Hippocampal formation (tissue), 2 donors: ENCODE measurements at regions not wholly inside any gene's neighbourhood (a gene's known extent, or its start where the extent isn't known, plus 50 kb on each side); places are given as distances from the start of the nearest gene placed in this dataset.

Experiments used
- DNase-seq, 2 donors: peaks; one replicate each; lab custom pipeline; 2025; lab: John Stamatoyannopoulos, UW

DNA sequence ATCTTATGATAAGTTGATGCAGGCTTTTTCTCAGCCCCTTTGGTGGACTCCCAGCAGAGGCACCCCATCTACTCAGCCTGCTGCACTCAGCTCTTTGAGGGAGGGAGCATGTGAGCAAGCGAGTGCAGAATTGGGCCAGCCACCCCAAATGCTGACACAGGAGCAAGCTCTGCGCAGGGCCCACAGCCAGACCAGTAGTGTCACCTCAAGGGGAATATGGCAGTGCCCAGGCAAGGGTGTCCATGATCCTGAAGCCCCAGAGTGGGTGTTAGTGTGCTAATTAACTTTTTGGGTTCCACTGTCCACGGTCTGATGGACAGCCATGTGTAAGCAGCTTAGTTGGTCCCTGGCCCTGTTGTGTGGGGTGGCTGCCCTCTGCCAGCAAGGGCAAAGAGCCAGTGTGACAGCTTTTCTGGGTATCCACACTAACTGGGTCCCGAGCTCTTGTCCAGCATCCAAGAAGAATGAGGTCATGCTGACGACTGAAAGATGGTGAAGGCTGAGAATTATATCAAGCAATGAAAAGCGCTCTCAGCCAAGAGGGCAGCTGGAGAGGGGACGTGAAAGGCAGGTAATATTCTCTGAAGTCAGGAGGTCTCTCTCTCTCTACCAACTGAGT lies 898.3 kb upstream of the PCDH9 start:
- DNase-seq = no peak

DNA sequence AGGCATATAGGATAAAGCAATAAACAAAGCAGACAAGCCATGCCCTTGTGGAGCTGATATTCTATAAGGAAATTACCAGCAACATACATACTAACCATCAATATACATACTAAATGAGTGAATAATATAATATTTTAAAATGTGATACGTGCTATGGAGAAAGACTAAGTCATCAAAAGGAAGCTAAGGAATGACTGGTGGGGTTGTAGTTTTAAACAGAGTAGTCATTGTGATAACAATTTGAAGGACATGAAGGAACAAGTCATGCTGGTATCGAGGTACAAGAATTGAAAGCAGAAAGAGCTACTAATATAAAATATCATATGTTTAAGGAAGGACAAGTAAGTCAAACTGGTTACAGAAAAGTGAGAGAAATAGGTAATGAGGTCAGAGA lies 894.9 kb upstream of the PCDH9 start:
- no peak for DNase-seq

DNA sequence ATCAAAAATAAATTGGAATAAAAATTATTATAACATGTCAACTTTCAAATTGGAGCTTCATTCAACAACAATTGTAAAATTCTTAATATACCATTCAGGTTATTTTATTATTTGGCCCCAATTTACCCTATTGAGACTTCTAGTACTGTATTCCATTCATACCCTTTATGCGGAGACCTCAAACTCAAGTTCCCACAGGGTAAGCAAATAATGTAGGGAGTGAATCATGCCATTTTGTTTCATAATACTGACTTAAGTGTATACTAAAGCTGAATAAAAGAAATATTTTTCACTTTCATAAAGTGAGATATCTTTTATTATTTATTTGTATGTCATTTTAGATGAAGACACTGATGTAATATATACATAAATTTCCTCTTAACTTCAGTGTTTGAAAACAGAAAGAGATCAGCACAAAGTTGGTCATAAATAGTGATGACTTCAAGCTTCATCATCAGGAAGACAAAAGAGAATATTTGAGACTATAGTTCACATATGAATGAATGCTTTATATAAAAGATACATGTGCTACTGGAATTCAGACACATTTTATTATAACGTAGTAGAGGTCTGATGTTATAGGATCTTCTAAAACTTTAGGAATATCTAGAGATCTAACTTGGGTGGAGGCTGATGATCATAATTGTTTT lies 894.4 kb upstream of the PCDH9 start:
- DNase-seq = no peak

DNA sequence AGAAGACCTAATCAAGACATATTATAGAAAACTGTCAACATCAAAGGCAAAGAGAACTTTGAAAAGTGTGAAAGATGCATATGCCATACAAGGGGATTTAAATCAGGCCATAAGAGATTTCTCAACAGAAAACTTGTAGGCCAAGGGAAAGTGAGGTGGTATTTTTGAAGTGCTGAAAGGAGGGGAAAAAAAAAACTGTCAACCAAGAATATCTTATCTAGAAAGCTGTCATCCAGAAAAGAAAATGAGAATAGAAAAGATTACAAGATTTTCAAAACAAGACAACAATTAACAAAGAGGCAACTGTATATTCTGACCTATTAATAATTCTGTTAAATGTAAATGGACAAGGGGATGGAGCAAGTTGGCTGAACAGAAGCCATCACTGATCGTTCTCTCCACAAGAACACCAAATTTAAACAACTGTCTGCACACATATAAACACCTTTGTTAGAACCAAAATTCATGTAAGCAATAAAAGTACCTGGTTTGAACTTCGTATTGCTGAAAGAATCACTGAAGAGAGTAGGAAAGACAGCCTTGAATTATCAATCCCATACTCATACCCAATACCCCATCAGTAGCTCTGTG lies 880.1 kb upstream of the PCDH9 start:
- no peak for DNase-seq

DNA sequence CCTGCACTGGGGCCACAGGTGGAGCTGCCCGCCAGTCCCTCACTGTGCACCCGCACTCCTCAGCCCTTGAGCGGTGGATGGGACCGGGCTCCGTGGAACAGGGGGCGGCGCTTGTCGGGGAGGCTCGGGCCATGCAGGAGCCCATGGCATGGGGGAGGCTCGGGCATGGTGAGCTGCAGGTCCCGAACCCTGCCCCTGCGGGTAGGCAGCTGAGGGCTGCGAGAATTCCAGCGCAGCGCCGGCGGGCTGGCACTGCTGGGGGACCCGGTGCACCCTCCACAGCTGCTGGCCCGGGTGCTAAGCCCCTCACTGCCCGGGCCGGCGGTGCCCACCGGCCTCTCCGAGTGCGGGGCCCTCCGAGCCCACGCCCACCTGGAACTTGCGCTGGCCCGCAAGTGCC lies 877.5 kb upstream of the PCDH9 start:
- no peak for DNase-seq

DNA sequence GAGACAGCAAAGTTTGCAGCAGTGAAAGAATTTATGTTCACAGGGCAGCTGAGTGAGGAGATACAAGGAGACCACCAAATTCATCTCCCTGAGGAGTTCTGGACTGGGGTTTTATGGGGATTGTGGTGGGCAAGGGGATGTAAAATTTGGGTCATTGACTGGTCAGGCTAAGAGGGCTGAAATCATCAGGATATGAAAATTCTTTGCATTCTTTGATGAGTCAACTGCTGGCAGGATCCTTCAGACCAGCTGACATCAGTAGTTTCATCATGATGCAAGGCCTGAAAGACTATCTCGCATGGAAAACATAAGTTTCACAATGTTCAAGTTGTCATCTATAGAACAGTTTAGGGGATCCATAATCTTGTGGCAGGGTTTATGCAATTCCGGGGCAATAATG lies 869.5 kb upstream of the PCDH9 start:
- no peak for DNase-seq

DNA sequence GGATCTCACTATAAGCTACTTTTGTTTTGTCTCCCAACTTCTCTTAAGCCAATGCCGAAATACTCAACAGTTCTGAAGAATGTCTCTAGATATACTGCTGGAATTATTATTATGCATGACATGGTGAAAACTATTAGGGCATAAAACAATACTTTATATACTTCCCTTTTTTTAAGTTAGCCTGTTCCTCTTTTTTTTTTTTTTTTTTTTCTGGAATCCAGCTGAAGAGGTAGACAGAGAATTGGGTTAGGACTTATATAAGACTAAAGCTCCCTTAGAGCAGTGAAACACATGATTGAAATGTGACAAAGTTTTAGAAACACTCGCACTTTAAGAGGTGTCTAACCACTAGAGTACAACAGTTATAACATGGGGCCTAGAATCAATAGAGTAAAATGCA lies 850.9 kb upstream of the PCDH9 start:
- DNase-seq = no peak

DNA sequence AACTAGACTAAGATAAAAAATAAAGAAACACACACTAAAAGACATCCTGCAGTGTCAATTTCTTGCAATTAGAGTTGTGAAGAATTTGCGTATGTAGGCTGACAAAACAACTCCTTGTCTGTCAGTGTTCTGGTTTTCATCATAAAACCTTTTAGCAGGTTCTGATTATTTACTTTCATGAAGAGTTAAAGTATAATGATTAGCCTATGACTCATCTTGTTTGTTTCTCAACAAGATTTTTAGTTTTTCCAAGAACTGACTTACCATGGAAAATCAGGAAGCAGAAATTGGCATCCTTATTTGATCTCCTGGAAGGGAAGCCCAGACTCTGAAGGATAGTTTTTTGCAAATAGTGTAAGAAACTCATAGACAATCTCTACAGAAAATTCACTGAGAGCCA lies 848.7 kb upstream of the PCDH9 start:
- no peak for DNase-seq

DNA sequence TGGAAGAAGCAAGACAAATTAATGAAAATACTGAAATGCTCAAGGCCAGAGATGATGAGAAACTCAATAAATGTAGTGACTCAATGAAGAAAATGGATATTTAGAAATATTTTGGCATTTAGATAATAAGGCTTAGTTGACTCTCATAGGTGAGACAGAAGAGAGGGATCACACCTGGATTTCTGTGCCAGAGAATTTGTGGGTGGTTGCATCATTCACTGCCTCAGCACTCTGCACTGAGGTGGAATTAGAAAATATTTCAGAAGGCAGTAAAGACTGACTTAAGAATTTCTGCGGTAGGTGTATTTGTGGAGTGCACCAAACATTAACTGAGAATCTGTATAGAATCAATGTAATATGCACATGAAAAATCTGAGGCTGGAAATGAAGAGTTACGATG lies 848.3 kb upstream of the PCDH9 start:
- no peak for DNase-seq

DNA sequence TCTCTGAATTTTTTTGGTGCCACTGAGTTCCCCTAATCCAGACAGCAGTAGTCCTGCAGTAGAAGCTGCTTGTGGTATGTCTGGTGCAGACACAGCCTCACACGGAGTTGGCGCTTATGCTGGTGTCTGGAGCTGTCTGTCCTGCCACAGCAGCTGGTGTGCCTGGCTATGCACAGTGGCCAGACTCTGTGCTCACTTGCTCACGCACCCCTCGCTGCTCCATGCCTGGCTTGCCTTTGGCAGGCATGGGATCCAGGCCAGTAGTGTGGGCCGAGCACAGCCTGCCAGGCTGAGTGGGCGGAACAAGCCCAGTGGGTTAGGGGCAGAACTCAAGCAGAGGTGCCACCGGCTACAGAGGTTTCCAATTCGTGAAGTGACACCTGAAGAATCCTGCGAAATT lies 845.9 kb upstream of the PCDH9 start:
- DNase-seq = no peak

DNA sequence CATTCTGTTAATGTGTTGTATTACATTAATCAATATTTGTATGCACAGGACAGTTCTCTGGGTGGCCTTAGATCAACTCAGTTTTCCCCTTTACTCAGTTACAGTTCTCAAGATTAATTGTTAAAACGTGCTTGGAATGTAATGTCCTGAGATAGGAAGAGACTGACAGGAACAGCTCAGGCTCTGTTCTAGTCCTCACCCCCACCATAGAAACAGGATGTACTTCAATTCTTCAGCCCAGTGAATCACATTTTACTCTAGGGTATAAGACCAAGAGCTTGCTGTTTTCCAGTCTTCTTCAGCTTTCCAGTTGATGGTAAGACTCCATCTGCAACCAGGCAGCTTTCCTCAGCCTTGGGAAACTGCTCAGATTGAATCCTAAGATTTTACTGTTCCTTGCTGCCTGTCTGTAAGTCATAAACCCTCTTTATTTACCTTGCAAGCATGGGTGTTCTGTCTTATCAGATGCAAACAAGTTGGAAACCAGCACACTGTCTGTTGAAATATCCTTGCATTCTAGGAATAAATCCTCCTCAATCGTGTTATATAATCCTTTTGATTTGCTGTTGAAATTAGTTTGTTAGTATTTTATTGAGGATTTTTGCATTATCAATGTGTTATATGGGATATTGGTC lies 836.9 kb upstream of the PCDH9 start:
- DNase-seq = no peak

DNA sequence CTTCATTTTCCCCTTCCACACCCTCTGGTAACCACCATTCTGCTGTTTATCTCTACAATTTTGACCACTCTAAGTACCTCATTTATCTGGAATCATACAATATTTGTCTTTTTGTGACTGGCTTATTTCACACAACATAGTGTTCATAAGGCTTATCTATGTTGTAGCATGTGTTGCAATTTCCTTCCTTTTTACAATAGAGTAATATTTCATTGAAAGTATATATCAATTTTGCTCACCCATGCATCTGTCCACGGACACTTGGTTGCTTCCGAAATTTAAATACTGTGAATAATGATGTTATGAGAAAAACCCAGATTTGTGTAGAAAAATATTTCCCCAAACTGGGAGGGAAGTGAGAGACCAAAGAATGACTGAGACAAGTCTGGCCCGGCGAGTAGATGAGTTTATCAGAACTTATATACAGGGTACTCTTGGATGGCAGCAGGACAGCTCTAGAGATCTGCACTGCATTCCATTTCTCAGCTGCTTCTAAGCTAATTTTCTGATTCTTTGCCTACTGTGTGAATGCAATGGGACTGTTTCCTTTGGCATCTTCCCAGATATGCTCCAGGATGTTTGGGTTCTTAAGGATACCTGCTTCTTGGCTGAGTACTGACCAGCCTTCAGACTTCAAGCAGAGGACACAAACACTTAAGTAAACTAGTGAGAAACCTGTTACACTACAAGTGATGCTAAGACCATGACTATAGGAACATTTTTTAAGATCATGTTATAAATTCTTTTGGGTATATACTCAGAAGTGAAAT lies 834.0 kb upstream of the PCDH9 start:
- no peak for DNase-seq

DNA sequence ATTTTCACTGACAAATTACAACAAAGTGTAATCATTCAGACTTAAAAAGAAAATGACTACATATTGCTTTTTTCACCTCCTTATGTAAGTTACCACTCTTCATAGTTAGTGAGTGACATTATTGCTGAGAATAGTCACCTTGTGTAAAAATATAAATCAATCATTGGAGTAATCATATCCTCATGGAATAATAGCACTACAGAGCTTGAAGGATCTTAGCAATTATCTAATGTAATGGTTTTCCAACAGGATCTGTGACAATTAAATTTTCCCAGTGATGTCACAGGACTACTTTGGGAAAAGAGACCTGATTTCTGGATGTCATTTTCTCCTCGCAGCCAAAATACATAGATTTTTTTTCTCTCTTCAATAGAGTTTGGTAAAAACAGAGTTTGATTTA lies 833.0 kb upstream of the PCDH9 start:
- DNase-seq = no peak

DNA sequence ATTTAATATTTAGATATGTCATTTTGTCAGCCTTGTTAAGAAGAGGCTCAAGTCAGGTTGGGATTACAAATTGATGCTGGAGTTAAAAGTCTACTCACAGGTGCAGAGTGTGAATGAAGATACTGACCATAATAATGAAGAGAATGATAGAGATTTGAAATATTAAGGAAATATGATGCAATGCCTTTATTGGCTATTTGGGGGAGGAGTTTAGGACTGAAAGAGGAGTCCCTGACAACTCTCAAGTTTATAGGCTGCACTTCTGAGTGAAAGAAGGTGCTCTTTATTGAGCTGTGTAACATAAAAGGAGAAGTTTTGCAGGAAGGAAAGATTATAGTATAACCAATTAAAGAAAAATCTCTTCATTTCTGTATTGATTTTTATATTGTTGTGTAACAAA lies 827.7 kb upstream of the PCDH9 start:
- DNase-seq = no peak

DNA sequence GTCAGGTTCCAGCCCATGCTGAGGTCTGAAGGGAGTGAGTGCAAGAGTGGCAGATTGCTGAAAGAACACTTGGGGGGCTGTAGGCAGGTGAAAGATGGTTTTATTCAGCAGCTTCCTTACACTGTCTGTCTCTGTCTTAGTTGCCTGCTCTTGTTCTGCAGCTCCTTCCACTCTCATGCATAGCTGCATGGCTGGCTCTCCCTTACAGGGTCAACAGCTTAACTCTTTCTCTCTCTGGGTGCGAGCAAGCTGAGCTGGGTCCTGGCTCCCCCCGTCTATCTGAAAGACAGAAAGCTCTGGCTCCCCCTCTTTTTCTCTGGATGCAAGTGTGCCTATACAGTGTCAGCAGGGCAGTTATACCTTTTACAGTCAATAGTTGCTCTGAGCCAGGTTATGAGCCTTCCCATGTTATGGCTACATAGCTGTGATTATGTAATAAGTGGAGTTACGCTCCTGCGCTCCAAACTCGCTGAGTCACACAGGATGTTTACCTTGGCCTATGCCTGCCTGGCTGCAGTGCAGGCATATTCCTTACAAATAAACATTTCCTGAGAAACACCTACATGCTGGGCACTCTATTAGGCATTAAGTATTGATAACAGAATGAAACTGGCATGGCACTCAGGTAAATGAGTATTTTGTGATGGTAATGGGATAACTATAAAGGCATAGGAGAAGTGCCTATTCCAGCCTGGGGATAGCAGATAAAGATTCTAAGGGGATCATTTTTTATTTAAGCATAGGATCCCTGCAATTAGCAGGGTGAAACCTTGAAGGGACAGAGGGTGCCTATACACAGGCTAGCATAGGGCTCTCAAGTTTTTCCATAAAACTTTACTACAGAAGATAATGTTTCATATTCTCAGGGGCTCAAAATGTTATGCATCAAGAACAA lies 826.9 kb upstream of the PCDH9 start:
- DNase-seq = no peak

DNA sequence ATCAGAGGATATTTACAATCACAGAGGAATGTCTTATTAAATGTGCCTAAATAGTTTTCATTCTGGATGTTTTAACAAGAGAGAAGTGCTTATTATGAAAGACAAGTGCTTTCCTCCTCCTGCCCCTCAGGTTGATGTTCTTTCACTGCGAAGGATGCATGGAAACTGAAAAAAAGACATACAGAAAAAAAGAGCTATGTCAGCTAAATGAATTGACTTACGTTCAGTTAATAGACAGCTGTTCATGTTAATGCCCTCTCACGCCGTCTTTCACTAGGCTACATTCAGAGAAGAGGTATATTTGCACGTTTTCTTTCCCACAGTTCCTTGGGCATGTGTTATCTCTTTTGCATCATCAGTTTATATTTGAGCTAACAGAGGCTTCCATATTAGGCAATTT lies 821.8 kb upstream of the PCDH9 start:
- DNase-seq = no peak

DNA sequence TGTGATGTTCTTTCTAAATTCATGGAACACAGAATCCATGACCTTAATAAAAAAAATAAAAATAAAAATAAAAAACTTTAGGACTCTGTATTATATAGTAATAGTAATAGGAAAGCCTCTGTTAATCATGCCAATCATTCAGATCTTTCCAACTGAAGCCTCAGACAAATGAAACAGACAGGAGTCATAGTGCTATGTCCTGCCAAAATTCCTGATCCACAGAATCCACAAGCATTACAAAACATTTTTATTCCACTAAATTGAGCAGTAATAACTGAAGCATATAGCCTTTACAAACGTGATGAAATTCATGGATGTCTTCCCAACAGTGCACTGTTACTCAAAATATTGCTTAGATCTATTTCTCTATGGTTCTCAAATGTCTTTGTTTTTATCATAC lies 820.6 kb upstream of the PCDH9 start:
- no peak for DNase-seq

DNA sequence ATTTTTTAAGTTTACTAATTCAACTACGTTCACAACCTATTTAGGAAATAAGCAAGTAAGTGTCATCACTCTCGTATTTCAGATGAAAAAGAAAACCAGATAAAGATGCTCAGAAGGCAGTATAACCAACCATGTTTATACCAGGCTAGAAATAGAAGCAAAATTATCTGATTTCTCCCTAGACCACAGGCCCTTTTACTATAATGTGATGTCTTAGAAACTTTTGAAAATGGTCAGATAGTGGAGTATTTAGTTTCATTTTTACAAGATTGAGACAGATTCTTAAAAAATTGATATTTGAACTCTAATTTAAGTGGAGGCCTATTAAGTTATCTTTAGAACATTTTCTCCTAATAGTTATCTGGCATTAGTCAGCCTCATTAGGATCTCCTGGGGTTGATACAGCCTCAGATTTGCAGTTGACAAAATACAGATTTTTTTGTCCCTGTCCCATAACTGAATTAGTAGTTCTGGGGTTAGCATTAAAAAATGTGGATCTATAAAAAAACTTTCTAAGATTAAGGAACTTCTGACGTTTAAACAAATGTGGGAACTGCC lies 818.7 kb upstream of the PCDH9 start:
- no peak for DNase-seq

DNA sequence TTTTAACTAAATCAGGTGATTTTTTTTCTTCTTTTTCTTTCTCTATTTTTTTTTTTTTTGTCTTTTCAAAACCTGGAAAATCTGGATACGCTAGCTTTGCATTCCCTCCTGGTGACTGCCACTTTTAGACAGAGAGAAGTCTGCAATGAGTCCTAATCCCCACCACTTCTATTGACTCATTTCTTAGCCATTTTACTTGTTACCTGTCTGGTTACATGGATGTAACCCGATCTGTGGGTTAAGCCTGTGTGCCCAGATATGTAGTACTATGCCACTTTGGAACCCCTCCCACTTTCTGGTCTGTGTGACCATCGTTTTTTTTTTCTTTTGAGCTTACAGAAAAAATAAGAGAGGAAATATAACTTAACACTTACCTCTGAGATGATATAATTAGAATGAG lies 817.8 kb upstream of the PCDH9 start:
- DNase-seq = no peak

DNA sequence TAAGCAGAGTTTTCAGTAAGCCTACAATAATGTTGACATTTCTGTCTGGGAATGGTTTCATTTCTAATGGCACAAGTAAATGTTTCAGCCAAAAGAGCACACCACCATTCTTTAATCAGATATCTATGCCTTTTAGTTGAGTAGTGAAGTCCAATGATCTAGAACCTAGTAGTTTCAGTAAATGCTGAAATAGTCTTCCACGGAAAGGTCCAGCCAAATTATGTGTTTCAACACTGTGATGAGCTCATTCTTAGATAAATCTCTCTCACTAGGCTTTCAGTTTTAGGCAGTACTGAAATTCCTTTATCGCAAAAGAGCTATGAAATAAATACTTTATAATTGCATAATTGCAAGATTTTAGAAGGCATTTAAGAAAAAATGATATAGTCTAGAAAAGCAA lies 816.8 kb upstream of the PCDH9 start:
- no peak for DNase-seq

DNA sequence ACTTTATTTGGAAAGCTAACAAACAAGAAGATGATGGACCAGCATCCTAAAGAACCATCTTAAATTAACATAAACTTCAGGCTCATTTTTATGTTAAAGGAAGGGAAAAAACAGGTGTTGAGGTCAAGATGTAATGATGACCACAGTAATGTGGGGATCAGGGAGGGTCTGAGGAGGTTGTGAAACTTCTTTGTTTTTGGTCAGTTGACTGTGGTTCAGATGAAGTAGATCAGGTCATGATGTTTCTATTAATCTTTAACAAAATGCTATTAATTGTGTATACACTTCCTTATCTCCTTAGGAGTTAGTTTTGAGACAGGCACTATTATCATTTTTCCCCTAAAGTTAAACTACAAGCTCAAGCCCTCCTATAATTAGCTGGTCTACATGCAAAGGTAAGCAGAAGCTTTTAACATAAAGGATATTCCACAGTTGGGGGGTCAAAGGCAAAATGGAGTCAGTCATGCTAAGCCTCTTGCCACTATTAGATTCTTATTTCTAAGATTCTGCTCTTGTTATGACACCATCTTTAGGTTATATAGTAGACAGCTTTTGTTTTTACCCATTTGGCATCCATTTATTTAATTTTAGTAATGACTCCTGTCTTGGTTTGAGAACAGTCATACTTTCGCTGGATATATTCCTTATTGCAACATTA lies 800.1 kb upstream of the PCDH9 start:
- no peak for DNase-seq
